HCT116 (cell line): ENCODE measurements at regions not wholly inside any gene's neighbourhood (a gene's known extent, or its start where the extent isn't known, plus 50 kb on each side); places are given as distances from the start of the nearest gene placed in this dataset.

Experiments
- CTCF ChIP-seq, 3 experiments: fragments of 200-600 bp in 1 of 3; sonication (generic) in 1 of 3; IDR thresholded peaks in 2 of 3; conservative IDR thresholded peaks in 1 of 3; 2 replicates each; pipeline ENCODE4 v1.5.1; 2012 to 2017; ENCODE audit warnings: low read depth in 2 of 3, low read length in 2 of 3, antibody characterized with exemption in 1 of 3, borderline replicate concordance in 1 of 3, control low read depth in 1 of 3, mild to moderate bottlenecking in 1 of 3, mixed read lengths in 1 of 3, mixed run types in 1 of 3, moderate library complexity in 1 of 3; ENCODE audit not compliant: insufficient read depth in 1 of 3
- EZH2phosphoT487 ChIP-seq: fragments of 200-600 bp; IDR thresholded peaks from 2 replicates; pipeline ENCODE4 v1.6.1; 2018; ENCODE audit warnings: antibody characterized with exemption, borderline replicate concordance
- SIN3A ChIP-seq: IDR thresholded peaks from 2 replicates; pipeline ENCODE4 v1.6.1; 2012; ENCODE audit warnings: low read depth
- SRF ChIP-seq: IDR thresholded peaks from 2 replicates; pipeline ENCODE4 v1.6.1; 2012; ENCODE audit warnings: low read depth
- TCF7L2 ChIP-seq: IDR thresholded peaks from 2 replicates; pipeline ENCODE4 v1.7.0; 2011; ENCODE audit warnings: borderline replicate concordance, inconsistent platforms; ENCODE audit not compliant: insufficient read depth, insufficient read length; ENCODE audit errors: extremely low read depth
- ZBTB33 ChIP-seq: IDR thresholded peaks from 2 replicates; pipeline ENCODE4 v1.6.1; 2011; ENCODE audit warnings: mild to moderate bottlenecking, low read length, moderate library complexity; ENCODE audit not compliant: insufficient replicate concordance; ENCODE audit errors: extremely low read depth

DNA sequence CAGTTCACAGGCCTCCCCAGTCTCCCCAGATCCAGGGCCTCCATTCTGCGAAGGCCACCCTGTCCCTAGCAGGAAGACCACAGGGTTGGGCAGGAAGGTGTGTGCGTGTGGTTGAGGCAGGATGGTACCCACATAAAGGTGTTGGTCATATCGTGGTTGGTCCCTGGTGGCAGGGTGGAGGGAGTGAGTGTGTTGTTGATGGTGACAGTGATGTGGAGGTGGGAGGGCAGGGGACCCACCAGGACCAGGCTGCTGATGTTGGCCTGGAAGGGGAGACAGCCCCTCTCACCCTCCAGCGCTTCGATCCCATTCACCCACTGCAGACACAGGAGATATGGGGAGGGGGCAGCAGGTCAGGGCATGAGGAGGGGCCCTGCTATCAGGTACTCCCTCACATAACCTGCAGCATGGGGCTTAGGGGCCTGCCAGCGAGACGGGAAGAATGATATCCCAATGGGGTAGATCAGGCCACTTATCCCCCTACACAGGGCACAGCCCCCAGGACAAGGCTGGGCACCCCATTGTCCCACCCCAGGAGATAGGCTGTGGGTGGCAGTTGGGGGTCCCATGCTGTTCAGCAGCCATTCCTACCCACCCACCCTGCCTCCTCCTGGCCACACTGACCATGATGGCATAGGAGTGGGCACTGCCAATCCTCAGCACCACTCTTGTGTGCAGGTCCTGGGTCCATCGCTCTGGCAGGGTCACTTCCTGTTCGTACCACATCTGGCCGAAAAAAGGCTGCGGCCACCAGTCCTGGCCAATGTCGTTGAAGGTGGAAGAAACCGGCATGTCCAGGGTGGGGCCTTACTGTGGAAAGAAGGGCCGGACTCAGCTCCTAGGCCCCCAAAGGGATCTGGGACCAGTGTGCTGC lies 69.0 kb upstream of the ZNF479 start:
- TF ChIP-seq TCF7L2 = no peak
- TF ChIP-seq CTCF (IDR thresholded peaks at IDR 0.05 in 2 of 3, conservative IDR thresholded peaks at IDR 0.05 in 1 of 3; ENCODE audit: borderline replicate concordance in 1 of 3, insufficient read depth in 1 of 3, low read depth in 2 of 3, low read length in 2 of 3) = no peak
- no peak for TF ChIP-seq EZH2phosphoT487
- TF ChIP-seq ZBTB33 = no peak
- TF ChIP-seq SIN3A = no peak
- TF ChIP-seq SRF = no peak
